Mesenchymal stem cell (in vitro differentiated cells and primary cell): ENCODE measurements at regions not wholly inside any gene's neighbourhood (a gene's known extent, or its start where the extent isn't known, plus 50 kb on each side); places are given as distances from the start of the nearest gene placed in this dataset.

ENCODE experiments used
- DNase-seq: peaks from one replicate; pipeline ENCODE4 v3.0.0-alpha.2; 2013
- H2AFZ ChIP-seq: one replicate; pipeline ENCODE4 v1.6.1; 2013; ENCODE audit warnings: low read depth, mild to moderate bottlenecking, control low read depth, inconsistent platforms, low read length, moderate library complexity
- H2AK5ac ChIP-seq: 2 replicates; pipeline ENCODE4 v1.6.1; 2013; ENCODE audit warnings: low read length, moderate library complexity, mild to moderate bottlenecking, inconsistent platforms; ENCODE audit not compliant: severe bottlenecking
- H2BK120ac ChIP-seq: one replicate; pipeline ENCODE4 v1.6.1; 2013; ENCODE audit warnings: low read depth, mild to moderate bottlenecking, inconsistent platforms, low read length, moderate library complexity
- H2BK12ac ChIP-seq, 2 experiments: one replicate each; pipeline ENCODE4 v1.6.1; 2013; ENCODE audit warnings: inconsistent platforms in 2 of 2, low read length in 2 of 2, mild to moderate bottlenecking in 2 of 2, moderate library complexity in 2 of 2, control low read depth in 1 of 2
- H2BK15ac ChIP-seq: one replicate; pipeline ENCODE4 v1.6.1; 2013; ENCODE audit warnings: mild to moderate bottlenecking, low read depth, inconsistent platforms; ENCODE audit not compliant: poor library complexity, severe bottlenecking
- H2BK5ac ChIP-seq: 2 replicates; pipeline ENCODE4 v1.6.1; 2013; ENCODE audit warnings: low read depth, mild to moderate bottlenecking, low read length, control low read depth, inconsistent platforms; ENCODE audit not compliant: poor library complexity, severe bottlenecking
- H3K14ac ChIP-seq, 2 experiments: one replicate each; pipeline ENCODE4 v1.6.1; 2013; ENCODE audit warnings: inconsistent platforms in 2 of 2, low read length in 2 of 2, control low read depth in 1 of 2, mild to moderate bottlenecking in 1 of 2, moderate library complexity in 1 of 2
- H3K18ac ChIP-seq, 2 experiments: one replicate each; pipeline ENCODE4 v1.6.1; 2013; ENCODE audit warnings: inconsistent platforms in 2 of 2, low read length in 2 of 2, control low read depth in 1 of 2, low read depth in 1 of 2, mild to moderate bottlenecking in 1 of 2
- H3K23ac ChIP-seq, 2 experiments: one replicate each; pipeline ENCODE4 v1.6.1; 2013; ENCODE audit warnings: inconsistent platforms in 2 of 2, low read length in 2 of 2, mild to moderate bottlenecking in 2 of 2, moderate library complexity in 2 of 2, control low read depth in 1 of 2
- H3K27ac ChIP-seq: 2 replicates; pipeline ENCODE4 v1.5.1; 2013; ENCODE audit warnings: mild to moderate bottlenecking, moderate library complexity, low read length, control low read depth, inconsistent platforms; ENCODE audit not compliant: poor library complexity, severe bottlenecking
- H3K27me3 ChIP-seq, 2 experiments: 2 replicates each; pipeline versions ENCODE4 v1.6.1 to v1.7.0; 2013; ENCODE audit warnings: low read length in 2 of 2, mild to moderate bottlenecking in 2 of 2, moderate library complexity in 2 of 2, control low read depth in 1 of 2, inconsistent platforms in 1 of 2; ENCODE audit not compliant: control insufficient read depth in 1 of 2, insufficient read depth in 1 of 2
- H3K36me3 ChIP-seq, 2 experiments: 2 replicates each; pipeline versions ENCODE4 v1.6.1 to v1.7.0; 2013; ENCODE audit warnings: low read length in 2 of 2, control low read depth in 1 of 2, inconsistent platforms in 1 of 2, low read depth in 1 of 2, mild to moderate bottlenecking in 1 of 2; ENCODE audit not compliant: insufficient read depth in 2 of 2, control insufficient read depth in 1 of 2
- H3K4ac ChIP-seq, 2 experiments: one replicate each; pipeline ENCODE4 v1.6.1; 2013; ENCODE audit warnings: inconsistent platforms in 2 of 2, low read length in 2 of 2, mild to moderate bottlenecking in 2 of 2, moderate library complexity in 2 of 2, control low read depth in 1 of 2, low read depth in 1 of 2
- H3K4me1 ChIP-seq: 2 replicates; pipeline ENCODE4 v1.6.1; 2013; ENCODE audit warnings: low read depth, low read length, control low read depth; ENCODE audit not compliant: control insufficient read depth, insufficient read depth
- H3K4me2 ChIP-seq: 2 replicates; pipeline ENCODE4 v1.6.1; 2013; ENCODE audit warnings: low read length, mild to moderate bottlenecking, inconsistent platforms; ENCODE audit not compliant: poor library complexity, severe bottlenecking
- H3K4me3 ChIP-seq, 2 experiments: 2 replicates each; pipeline versions ENCODE4 v1.5.1 to v1.7.0; 2013; ENCODE audit warnings: low read length in 2 of 2, mild to moderate bottlenecking in 2 of 2, control low read depth in 1 of 2, low read depth in 1 of 2; ENCODE audit not compliant: insufficient read depth in 1 of 2
- H3K79me1 ChIP-seq: replicated peaks from 2 replicates; pipeline ENCODE4 v1.6.1; 2013; ENCODE audit warnings: mild to moderate bottlenecking, control low read depth, low read length, inconsistent platforms; ENCODE audit not compliant: poor library complexity, severe bottlenecking
- H3K9ac ChIP-seq: 2 replicates; pipeline ENCODE4 v1.7.0; 2013; ENCODE audit warnings: mild to moderate bottlenecking, low read length, moderate library complexity
- H3K9me3 ChIP-seq: 2 replicates; pipeline ENCODE4 v1.7.0; 2013; ENCODE audit warnings: mild to moderate bottlenecking, low read length; ENCODE audit not compliant: control insufficient read depth
- H4K8ac ChIP-seq: one replicate; pipeline ENCODE4 v1.6.1; 2013; ENCODE audit warnings: inconsistent platforms, mild to moderate bottlenecking, low read length, moderate library complexity
- H4K91ac ChIP-seq: one replicate; pipeline ENCODE4 v1.6.1; 2013; ENCODE audit warnings: mild to moderate bottlenecking, low read length, inconsistent platforms
- WGBS: methylation state at CpG from one replicate; pipeline ENCODE4 v1.1.7; 2013; ENCODE audit warnings: mixed read lengths; 5-methylcytosine and 5-hydroxymethylcytosine counted together

DNA sequence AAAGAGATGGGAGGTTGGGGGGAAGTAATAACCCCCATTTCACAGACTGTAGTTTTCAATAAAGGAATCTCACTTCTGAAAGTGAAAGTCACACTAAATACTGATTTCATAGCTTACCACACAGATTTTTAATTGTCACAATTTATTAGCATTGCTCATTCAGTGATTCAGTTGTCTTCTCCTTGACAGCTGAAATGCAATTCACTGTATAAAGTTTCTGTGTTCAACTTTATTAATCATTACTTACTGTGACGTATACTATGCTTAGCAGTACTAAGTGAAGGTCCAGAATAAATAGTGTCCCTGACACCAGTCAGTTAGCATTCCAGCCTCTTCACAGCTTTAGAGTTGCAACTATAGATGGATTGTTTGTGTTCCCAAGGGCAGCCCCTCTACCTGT lies 324.1 kb upstream of the CRIM1 start:
- no peak overlapping the region for H2BK5ac ChIP-seq
- no peak overlapping the region for H3K23ac ChIP-seq
- H3K79me1 ChIP-seq = no peaks in the 10 kb centered on the region
- H3K27ac ChIP-seq = no peak overlapping the region
- DNase-seq = no peak
- H2AFZ ChIP-seq = no peak overlapping the region
- H3K4me1 ChIP-seq = no peaks in the 10 kb centered on the region
- H3K27me3 ChIP-seq = no peaks in the 10 kb centered on the region
- no peak overlapping the region for H4K8ac ChIP-seq
- no CpG with 5 or more reads among the region's 1 CpG for WGBS
- H2AK5ac ChIP-seq = no peak overlapping the region
- H3K18ac ChIP-seq = no peak overlapping the region
- no peak overlapping the region for H3K4me2 ChIP-seq
- H2BK12ac ChIP-seq = no peak overlapping the region
- no peak overlapping the region for H3K9ac ChIP-seq
- H2BK120ac ChIP-seq = no peak overlapping the region
- H4K91ac ChIP-seq = no peak overlapping the region
- no peak overlapping the region for H3K4me3 ChIP-seq
- no peaks in the 10 kb centered on the region for H3K36me3 ChIP-seq
- H3K4ac ChIP-seq = no peak overlapping the region
- no peak overlapping the region for H2BK15ac ChIP-seq
- no peaks in the 10 kb centered on the region for H3K9me3 ChIP-seq
- no peak overlapping the region for H3K14ac ChIP-seq

GRCh38 chr2:36027616-36028015 lies 328.0 kb upstream of the CRIM1 start:
- Histone ChIP-seq H2AK5ac (no peak overlapping the region), H2BK15ac (no peak overlapping the region), H3K18ac (no peak overlapping the region), H3K27me3 (no peaks in the 10 kb centered on the region), H3K14ac (no peak overlapping the region), H3K4me3 (no peak overlapping the region), H3K23ac (no peak overlapping the region), H2BK5ac (no peak overlapping the region), H3K36me3 (no peaks in the 10 kb centered on the region), H2BK120ac (no peak overlapping the region), H3K9ac (no peak overlapping the region), H3K27ac (no peak overlapping the region), H3K4ac (no peak overlapping the region), H4K8ac (no peak overlapping the region), H2BK12ac (no peak overlapping the region), H3K4me2 (no peak overlapping the region), H2AFZ (no peak overlapping the region), H3K9me3 (no peaks in the 10 kb centered on the region), H3K79me1 (no peaks in the 10 kb centered on the region), H3K4me1 (no peaks in the 10 kb centered on the region), H4K91ac (no peak overlapping the region)
- 65% methylated on average over 2 of the region's 2 CpGs for WGBS
- no peak for DNase-seq

- H3K4me1 ChIP-seq = no peaks in the 10 kb centered on the region
- no peak overlapping the region for H2BK15ac ChIP-seq
- H3K79me1 ChIP-seq = no peaks in the 10 kb centered on the region
- H3K4ac ChIP-seq = no peak overlapping the region
- no peaks in the 10 kb centered on the region for H3K36me3 ChIP-seq
- no peak overlapping the region for H2AFZ ChIP-seq
- DNase-seq = no peak
- H3K4me2 ChIP-seq = no peak overlapping the region
- no peak overlapping the region for H2BK5ac ChIP-seq
- H3K23ac ChIP-seq = no peak overlapping the region
- 57% methylated on average over 1 of the region's 1 CpG for WGBS
- H3K27me3 ChIP-seq = no peaks in the 10 kb centered on the region
- no peak overlapping the region for H4K91ac ChIP-seq
- H3K14ac ChIP-seq = no peak overlapping the region
- H4K8ac ChIP-seq = no peak overlapping the region
- no peaks in the 10 kb centered on the region for H3K9me3 ChIP-seq
- no peak overlapping the region for H2AK5ac ChIP-seq
- no peak overlapping the region for H3K9ac ChIP-seq
- H3K27ac ChIP-seq = no peak overlapping the region
- no peak overlapping the region for H3K4me3 ChIP-seq
- no peak overlapping the region for H2BK12ac ChIP-seq
- H2BK120ac ChIP-seq = no peak overlapping the region
- no peak overlapping the region for H3K18ac ChIP-seq
Measured at GRCh38 chr2:36013064-36013463, 342.5 kb upstream of the CRIM1 start.

- Histone ChIP-seq H3K4me1 (no peaks in the 10 kb centered on the region), H3K4ac (no peak overlapping the region), H3K4me3 (no peak overlapping the region), H2BK15ac (no peak overlapping the region), H3K79me1 (no peaks in the 10 kb centered on the region), H3K14ac (no peak overlapping the region), H2BK120ac (no peak overlapping the region), H2BK12ac (no peak overlapping the region), H3K9ac (no peak overlapping the region), H3K23ac (no peak overlapping the region), H3K27ac (no peak overlapping the region), H4K91ac (no peak overlapping the region), H2AFZ (no peak overlapping the region), H3K9me3 (no peaks in the 10 kb centered on the region), H3K18ac (no peak overlapping the region), H2AK5ac (no peak overlapping the region), H2BK5ac (no peak overlapping the region), H3K4me2 (no peak overlapping the region), H4K8ac (no peak overlapping the region), H3K27me3 (no peaks in the 10 kb centered on the region), H3K36me3 (no peaks in the 10 kb centered on the region)
- WGBS = 77% methylated on average over 4 of the region's 4 CpGs
- DNase-seq = no peak
Measured at GRCh38 chr2:36006444-36006843, 349.1 kb upstream of the CRIM1 start.
